HepG2 (cell line): ENCODE measurements at regions not wholly inside any gene's neighbourhood (a gene's known extent, or its start where the extent isn't known, plus 50 kb on each side); places are given as distances from the start of the nearest gene placed in this dataset.

Experiments
- ATAC-seq: fragments of 200-7000 bp; cut with Tn5 transposase; 3 replicates; pipeline ENCODE4 v1.9.1; 2020; ENCODE audit warnings: mild to moderate bottlenecking, moderate library complexity
- BruUV-seq: library from RNA; stranded (reverse); fragments of 400-500 nt; replicated peaks from 2 replicates; lab custom pipeline; 2021; lab: Mats Ljungman, UMichigan
- CTCF ChIA-PET: fragments of 300-600 bp; formaldehyde crosslinking; extraction: SDS; loops from one replicate; lab custom pipeline; 2021; ENCODE audit warnings: low total read pairs, inconsistent platforms, low intra/inter-chr PET ratio; lab: Yijun Ruan, JAX
- POLR2A ChIA-PET: fragments of 350-600 bp; sonication (Branson Sonifier 250); formaldehyde crosslinking; loops from one replicate; lab custom pipeline; 2020; ENCODE audit warnings: antibody characterized with exemption, inconsistent platforms; lab: Yijun Ruan, JAX
- DNase-seq: peaks from one replicate; pipeline ENCODE4 v3.0.0-alpha.2; 2015; ENCODE audit warnings: low spot score
- FAIRE-seq: peaks from 3 replicates; lab custom pipeline; 2011; peaks lifted over from hg19 to GRCh38; lab: Jason Lieb, UNC
- H2AFZ ChIP-seq: one replicate; pipeline ENCODE4 v1.6.1; 2011; ENCODE audit warnings: low read length, inconsistent platforms
- H3K27ac ChIP-seq: fragments of 300-600 bp; 3 replicates; pipeline ENCODE4 v1.8.0; 2011; ENCODE audit warnings: mixed run types, mild to moderate bottlenecking, mixed read lengths, low read length, inconsistent platforms; ENCODE audit not compliant: insufficient read depth; ENCODE audit errors: extremely low read length
- H3K27me3 ChIP-seq, 2 experiments: fragments of 200-600 bp in 1 of 2; 2 replicates in 1 of 2; 3 replicates in 1 of 2; pipeline versions ENCODE4 v1.6.0 to v1.8.0; 2011; ENCODE audit warnings: low read length in 2 of 2, mild to moderate bottlenecking in 2 of 2, moderate library complexity in 2 of 2, inconsistent platforms in 1 of 2; ENCODE audit not compliant: insufficient read depth in 2 of 2, control insufficient read depth in 1 of 2
- H3K36me3 ChIP-seq, 2 experiments: fragments of 200-600 bp in 1 of 2; replicated peaks in 1 of 2; 2 replicates in 1 of 2; 3 replicates in 1 of 2; pipeline versions ENCODE4 v1.5.1 to v1.8.0; 2011; ENCODE audit warnings: low read length in 2 of 2, inconsistent platforms in 1 of 2; ENCODE audit not compliant: insufficient read depth in 2 of 2, control insufficient read depth in 1 of 2
- H3K4me1 ChIP-seq: 2 replicates; pipeline ENCODE4 v1.5.1; 2012; ENCODE audit warnings: low read length, inconsistent platforms; ENCODE audit not compliant: insufficient read depth
- H3K4me2 ChIP-seq: 2 replicates; pipeline ENCODE4 v1.6.0; 2011; ENCODE audit warnings: low read depth, low read length, inconsistent platforms
- H3K4me3 ChIP-seq, 3 experiments: fragments of 200-600 bp in 1 of 3; sonication (generic), shearing (Covaris generic) in 1 of 3; replicated peaks in 1 of 3; 2 replicates each; pipeline ENCODE4 v1.5.1; 2011 to 2016; ENCODE audit warnings: low read length in 3 of 3, inconsistent platforms in 2 of 3, low read depth in 2 of 3, mild to moderate bottlenecking in 2 of 3, control low read depth in 1 of 3, mixed read lengths in 1 of 3; ENCODE audit not compliant: insufficient read depth in 1 of 3
- H3K79me2 ChIP-seq: one replicate; pipeline ENCODE4 v1.6.1; 2011; ENCODE audit warnings: low read length, inconsistent platforms; ENCODE audit not compliant: insufficient read depth
- H3K9ac ChIP-seq: 2 replicates; pipeline ENCODE4 v1.6.0; 2011; ENCODE audit warnings: mild to moderate bottlenecking, low read depth, low read length, inconsistent platforms; ENCODE audit not compliant: insufficient read depth
- H3K9me3 ChIP-seq: 2 replicates; pipeline ENCODE4 v1.5.1; 2012; ENCODE audit warnings: mild to moderate bottlenecking, low read length
- H4K20me1 ChIP-seq: 2 replicates; pipeline ENCODE4 v1.6.0; 2011; ENCODE audit warnings: inconsistent platforms, mild to moderate bottlenecking, low read length, moderate library complexity; ENCODE audit not compliant: insufficient read depth
- KLF15 ChIP-seq: sonication (generic); formaldehyde crosslinking; IDR thresholded peaks from 2 replicates; pipeline ENCODE4 v1.8.1; 2023; ENCODE audit warnings: borderline replicate concordance, mild to moderate bottlenecking, inconsistent platforms, missing genetic modification reagents, mixed read lengths
- MIXL1 ChIP-seq: IDR thresholded peaks from 2 replicates; pipeline ENCODE4 v1.6.1; 2016
- PHB2 ChIP-seq: fragments of 450-650 bp; IDR thresholded peaks from 2 replicates; pipeline ENCODE4 v1.6.1; 2018; ENCODE audit not compliant: partially characterized antibody
- SPEN ChIP-seq: sonication (generic); formaldehyde crosslinking; IDR thresholded peaks from 2 replicates; pipeline ENCODE4 v1.5.1; 2020; ENCODE audit warnings: low read depth, mild to moderate bottlenecking, missing genetic modification reagents
- ZNF446 ChIP-seq: sonication (generic); formaldehyde crosslinking; IDR thresholded peaks from 2 replicates; pipeline ENCODE4 v1.5.0; 2020; ENCODE audit warnings: mild to moderate bottlenecking, missing genetic modification reagents
- ZNF614 ChIP-seq: IDR thresholded peaks from 2 replicates; pipeline ENCODE4 v1.6.1; 2018; ENCODE audit warnings: missing biosample characterization, missing genetic modification reagents, inconsistent platforms, borderline replicate concordance
- ZNF782 ChIP-seq: sonication (generic); formaldehyde crosslinking; IDR thresholded peaks from 2 replicates; pipeline ENCODE4 v1.4.0; 2020; ENCODE audit warnings: missing genetic modification reagents, mild to moderate bottlenecking, borderline replicate concordance
- WGBS: methylation state at CpG from one replicate; pipeline ENCODE4 v1.1.6; 2017; ENCODE audit warnings: low lambda C conversion rate; 5-methylcytosine and 5-hydroxymethylcytosine counted together
- in situ Hi-C: cut with HindIII; loops from 2 replicates; pipeline ENCODE4 v1.10.0; 2017; ENCODE audit warnings: low pct_unique_long_range_greater_than_20kb; ENCODE audit not compliant: extremely low pct_ligation_motif_present
- intact Hi-C: fragments of 100-400 bp; cut with micrococcal nuclease; formaldehyde crosslinking; loops from one replicate; pipeline ENCODE4 v1.10.0; 2022; ENCODE audit not compliant: unreplicated experiment
- TF ChIP-seq, protein P1 (sequence below): sonication (generic); formaldehyde crosslinking; IDR thresholded peaks from 2 replicates; pipeline ENCODE4 v1.4.0; 2020; ENCODE audit warnings: missing genetic modification reagents, borderline replicate concordance
- TF ChIP-seq, protein P2 (sequence below): sonication (generic); formaldehyde crosslinking; IDR thresholded peaks from 2 replicates; pipeline ENCODE4 v1.4.0; 2020; ENCODE audit warnings: mild to moderate bottlenecking, missing genetic modification reagents
- TF ChIP-seq, protein P3 (sequence below): sonication (generic); formaldehyde crosslinking; IDR thresholded peaks from 2 replicates; pipeline ENCODE4 v1.4.0; 2020; ENCODE audit warnings: missing genetic modification reagents

DNA sequence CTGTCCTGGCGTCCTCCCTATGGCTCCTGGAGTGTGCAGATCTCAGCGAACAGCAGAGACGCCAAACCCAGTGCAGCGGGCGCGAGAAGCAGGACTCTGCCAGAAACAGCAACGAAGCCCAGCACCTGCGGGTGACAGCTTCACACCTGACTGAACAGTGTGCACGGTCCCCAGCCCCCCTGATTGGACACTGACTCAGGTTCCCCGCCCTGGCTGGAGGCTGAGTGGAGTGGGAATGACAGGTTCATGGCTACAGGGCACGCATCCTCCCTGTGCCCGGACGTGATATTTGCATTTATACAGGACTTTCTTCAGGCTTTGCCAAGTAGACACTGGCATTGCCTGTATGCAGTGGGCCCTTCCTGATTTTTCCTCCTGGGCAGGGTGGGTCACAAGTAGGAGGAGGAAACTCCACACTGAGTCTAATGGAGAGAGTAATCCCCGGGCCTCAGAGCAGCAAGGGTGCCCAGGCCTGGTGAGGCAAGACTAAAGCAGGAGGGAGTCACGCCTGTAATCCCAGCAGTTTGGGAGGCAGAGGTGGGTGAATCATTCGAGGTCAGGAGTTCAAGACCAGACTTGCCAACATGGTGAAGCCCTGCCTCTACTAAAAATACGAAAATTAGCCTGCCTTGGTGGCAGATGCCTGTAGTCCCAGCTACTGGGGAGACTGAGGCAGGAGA lies 71.6 kb downstream of the ASCL4 start (continued):
- TF ChIP-seq SPEN (CRISPR knock-in tag) (no peak), ZNF446 (CRISPR knock-in tag) (no peak), KLF15 (CRISPR knock-in tag) (no peak), ZNF782 (CRISPR knock-in tag) (no peak), ZNF614 (CRISPR knock-in tag) (no peak)
- TF ChIP-seq, protein P1, sequence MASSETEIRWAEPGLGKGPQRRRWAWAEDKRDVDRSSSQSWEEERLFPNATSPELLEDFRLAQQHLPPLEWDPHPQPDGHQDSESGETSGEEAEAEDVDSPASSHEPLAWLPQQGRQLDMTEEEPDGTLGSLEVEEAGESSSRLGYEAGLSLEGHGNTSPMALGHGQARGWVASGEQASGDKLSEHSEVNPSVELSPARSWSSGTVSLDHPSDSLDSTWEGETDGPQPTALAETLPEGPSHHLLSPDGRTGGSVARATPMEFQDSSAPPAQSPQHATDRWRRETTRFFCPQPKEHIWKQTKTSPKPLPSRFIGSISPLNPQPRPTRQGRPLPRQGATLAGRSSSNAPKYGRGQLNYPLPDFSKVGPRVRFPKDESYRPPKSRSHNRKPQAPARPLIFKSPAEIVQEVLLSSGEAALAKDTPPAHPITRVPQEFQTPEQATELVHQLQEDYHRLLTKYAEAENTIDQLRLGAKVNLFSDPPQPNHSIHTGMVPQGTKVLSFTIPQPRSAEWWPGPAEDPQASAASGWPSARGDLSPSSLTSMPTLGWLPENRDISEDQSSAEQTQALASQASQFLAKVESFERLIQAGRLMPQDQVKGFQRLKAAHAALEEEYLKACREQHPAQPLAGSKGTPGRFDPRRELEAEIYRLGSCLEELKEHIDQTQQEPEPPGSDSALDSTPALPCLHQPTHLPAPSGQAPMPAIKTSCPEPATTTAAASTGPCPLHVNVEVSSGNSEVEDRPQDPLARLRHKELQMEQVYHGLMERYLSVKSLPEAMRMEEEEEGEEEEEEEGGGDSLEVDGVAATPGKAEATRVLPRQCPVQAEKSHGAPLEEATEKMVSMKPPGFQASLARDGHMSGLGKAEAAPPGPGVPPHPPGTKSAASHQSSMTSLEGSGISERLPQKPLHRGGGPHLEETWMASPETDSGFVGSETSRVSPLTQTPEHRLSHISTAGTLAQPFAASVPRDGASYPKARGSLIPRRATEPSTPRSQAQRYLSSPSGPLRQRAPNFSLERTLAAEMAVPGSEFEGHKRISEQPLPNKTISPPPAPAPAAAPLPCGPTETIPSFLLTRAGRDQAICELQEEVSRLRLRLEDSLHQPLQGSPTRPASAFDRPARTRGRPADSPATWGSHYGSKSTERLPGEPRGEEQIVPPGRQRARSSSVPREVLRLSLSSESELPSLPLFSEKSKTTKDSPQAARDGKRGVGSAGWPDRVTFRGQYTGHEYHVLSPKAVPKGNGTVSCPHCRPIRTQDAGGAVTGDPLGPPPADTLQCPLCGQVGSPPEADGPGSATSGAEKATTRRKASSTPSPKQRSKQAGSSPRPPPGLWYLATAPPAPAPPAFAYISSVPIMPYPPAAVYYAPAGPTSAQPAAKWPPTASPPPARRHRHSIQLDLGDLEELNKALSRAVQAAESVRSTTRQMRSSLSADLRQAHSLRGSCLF (CRISPR knock-in tag): no peak
- TF ChIP-seq, protein P2, sequence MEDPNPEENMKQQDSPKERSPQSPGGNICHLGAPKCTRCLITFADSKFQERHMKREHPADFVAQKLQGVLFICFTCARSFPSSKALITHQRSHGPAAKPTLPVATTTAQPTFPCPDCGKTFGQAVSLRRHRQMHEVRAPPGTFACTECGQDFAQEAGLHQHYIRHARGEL (CRISPR knock-in tag): no peak

DNA sequence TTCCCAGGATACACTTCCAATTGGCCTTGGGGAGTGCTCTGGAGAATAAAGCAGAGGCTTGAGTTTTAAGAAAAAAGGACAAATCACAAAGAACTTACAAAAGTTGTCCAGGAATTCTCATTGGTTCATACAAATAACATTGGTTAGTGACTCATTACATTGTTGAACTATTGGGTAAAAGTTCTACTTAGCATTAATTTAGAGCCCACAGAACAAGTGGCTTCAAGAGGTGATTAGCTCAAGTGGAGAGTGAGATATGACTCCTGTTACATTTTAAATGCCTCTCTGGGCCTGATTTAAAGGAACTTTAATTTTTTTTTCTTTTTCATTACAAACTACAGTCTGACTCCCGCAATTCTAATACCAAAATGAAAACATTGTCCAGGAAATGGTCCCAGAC lies 72.9 kb downstream of the ASCL4 start:
- Histone ChIP-seq H3K36me3 (no peaks in the 10 kb centered on the region), H3K4me1 (peaks cover 12% of the 10 kb centered on the region; the same call in 1 of the 2 replicates), H3K79me2 (no peaks in the 10 kb centered on the region), H3K4me2 (no peak overlapping the region), H3K27ac (no peak overlapping the region), H3K4me3 (no peak overlapping the region), H3K9ac (no peak overlapping the region), H3K9me3 (no peaks in the 10 kb centered on the region), H3K27me3 (peaks cover 6 to 39% of the 10 kb centered on the region in 2 experiments), H4K20me1 (no peaks in the 10 kb centered on the region), H2AFZ (no peak overlapping the region)
- in situ Hi-C loops (no loop called here), intact Hi-C loops (no loop called here)
- 0% methylated on average over 1 of the region's 1 CpG for WGBS
- ATAC-seq: no peak
- POLR2A ChIA-PET: no interaction called here
- no peak for FAIRE-seq
- CTCF ChIA-PET: no interaction called here
- DNase-seq: no peak
- BruUV-seq: no TSS peak
- TF ChIP-seq, protein P3, sequence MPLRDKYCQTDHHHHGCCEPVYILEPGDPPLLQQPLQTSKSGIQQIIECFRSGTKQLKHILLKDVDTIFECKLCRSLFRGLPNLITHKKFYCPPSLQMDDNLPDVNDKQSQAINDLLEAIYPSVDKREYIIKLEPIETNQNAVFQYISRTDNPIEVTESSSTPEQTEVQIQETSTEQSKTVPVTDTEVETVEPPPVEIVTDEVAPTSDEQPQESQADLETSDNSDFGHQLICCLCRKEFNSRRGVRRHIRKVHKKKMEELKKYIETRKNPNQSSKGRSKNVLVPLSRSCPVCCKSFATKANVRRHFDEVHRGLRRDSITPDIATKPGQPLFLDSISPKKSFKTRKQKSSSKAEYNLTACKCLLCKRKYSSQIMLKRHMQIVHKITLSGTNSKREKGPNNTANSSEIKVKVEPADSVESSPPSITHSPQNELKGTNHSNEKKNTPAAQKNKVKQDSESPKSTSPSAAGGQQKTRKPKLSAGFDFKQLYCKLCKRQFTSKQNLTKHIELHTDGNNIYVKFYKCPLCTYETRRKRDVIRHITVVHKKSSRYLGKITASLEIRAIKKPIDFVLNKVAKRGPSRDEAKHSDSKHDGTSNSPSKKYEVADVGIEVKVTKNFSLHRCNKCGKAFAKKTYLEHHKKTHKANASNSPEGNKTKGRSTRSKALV (CRISPR knock-in tag): no peak
- TF ChIP-seq MIXL1 (CRISPR knock-in tag): no peak
- TF ChIP-seq, protein P1 (CRISPR knock-in tag): no peak
- no peak for TF ChIP-seq PHB2
